HepG2 (cell line): ENCODE measurements at regions not wholly inside any gene's neighbourhood (a gene's known extent, or its start where the extent isn't known, plus 50 kb on each side); places are given as distances from the start of the nearest gene placed in this dataset.

Source experiments
- ATAC-seq: fragments of 200-7000 bp; cut with Tn5 transposase; 3 replicates; pipeline ENCODE4 v1.9.1; 2020; ENCODE audit warnings: mild to moderate bottlenecking, moderate library complexity
- BruUV-seq: library from RNA; stranded (reverse); fragments of 400-500 nt; replicated peaks from 2 replicates; lab custom pipeline; 2021; lab: Mats Ljungman, UMichigan
- CTCF ChIA-PET: fragments of 300-600 bp; formaldehyde crosslinking; extraction: SDS; loops from one replicate; lab custom pipeline; 2021; ENCODE audit warnings: low total read pairs, inconsistent platforms, low intra/inter-chr PET ratio; lab: Yijun Ruan, JAX
- POLR2A ChIA-PET: fragments of 350-600 bp; sonication (Branson Sonifier 250); formaldehyde crosslinking; loops from one replicate; lab custom pipeline; 2020; ENCODE audit warnings: antibody characterized with exemption, inconsistent platforms; lab: Yijun Ruan, JAX
- DNase-seq: peaks from one replicate; pipeline ENCODE4 v3.0.0-alpha.2; 2015; ENCODE audit warnings: low spot score
- FAIRE-seq: peaks from 3 replicates; lab custom pipeline; 2011; peaks lifted over from hg19 to GRCh38; lab: Jason Lieb, UNC
- H2AFZ ChIP-seq: one replicate; pipeline ENCODE4 v1.6.1; 2011; ENCODE audit warnings: low read length, inconsistent platforms
- H3K27ac ChIP-seq: fragments of 300-600 bp; 3 replicates; pipeline ENCODE4 v1.8.0; 2011; ENCODE audit warnings: mixed run types, mild to moderate bottlenecking, mixed read lengths, low read length, inconsistent platforms; ENCODE audit not compliant: insufficient read depth; ENCODE audit errors: extremely low read length
- H3K27me3 ChIP-seq, 2 experiments: fragments of 200-600 bp in 1 of 2; 2 replicates in 1 of 2; 3 replicates in 1 of 2; pipeline versions ENCODE4 v1.6.0 to v1.8.0; 2011; ENCODE audit warnings: low read length in 2 of 2, mild to moderate bottlenecking in 2 of 2, moderate library complexity in 2 of 2, inconsistent platforms in 1 of 2; ENCODE audit not compliant: insufficient read depth in 2 of 2, control insufficient read depth in 1 of 2
- H3K36me3 ChIP-seq, 2 experiments: fragments of 200-600 bp in 1 of 2; replicated peaks in 1 of 2; 2 replicates in 1 of 2; 3 replicates in 1 of 2; pipeline versions ENCODE4 v1.5.1 to v1.8.0; 2011; ENCODE audit warnings: low read length in 2 of 2, inconsistent platforms in 1 of 2; ENCODE audit not compliant: insufficient read depth in 2 of 2, control insufficient read depth in 1 of 2
- H3K4me1 ChIP-seq: 2 replicates; pipeline ENCODE4 v1.5.1; 2012; ENCODE audit warnings: low read length, inconsistent platforms; ENCODE audit not compliant: insufficient read depth
- H3K4me2 ChIP-seq: 2 replicates; pipeline ENCODE4 v1.6.0; 2011; ENCODE audit warnings: low read depth, low read length, inconsistent platforms
- H3K4me3 ChIP-seq, 3 experiments: fragments of 200-600 bp in 1 of 3; sonication (generic), shearing (Covaris generic) in 1 of 3; replicated peaks in 1 of 3; 2 replicates each; pipeline ENCODE4 v1.5.1; 2011 to 2016; ENCODE audit warnings: low read length in 3 of 3, inconsistent platforms in 2 of 3, low read depth in 2 of 3, mild to moderate bottlenecking in 2 of 3, control low read depth in 1 of 3, mixed read lengths in 1 of 3; ENCODE audit not compliant: insufficient read depth in 1 of 3
- H3K79me2 ChIP-seq: one replicate; pipeline ENCODE4 v1.6.1; 2011; ENCODE audit warnings: low read length, inconsistent platforms; ENCODE audit not compliant: insufficient read depth
- H3K9ac ChIP-seq: 2 replicates; pipeline ENCODE4 v1.6.0; 2011; ENCODE audit warnings: mild to moderate bottlenecking, low read depth, low read length, inconsistent platforms; ENCODE audit not compliant: insufficient read depth
- H3K9me3 ChIP-seq: 2 replicates; pipeline ENCODE4 v1.5.1; 2012; ENCODE audit warnings: mild to moderate bottlenecking, low read length
- H4K20me1 ChIP-seq: 2 replicates; pipeline ENCODE4 v1.6.0; 2011; ENCODE audit warnings: inconsistent platforms, mild to moderate bottlenecking, low read length, moderate library complexity; ENCODE audit not compliant: insufficient read depth
- KDM1A ChIP-seq: IDR thresholded peaks from 2 replicates; pipeline ENCODE4 v1.6.1; 2016; ENCODE audit warnings: missing compliant biosample characterization
- KLF15 ChIP-seq: sonication (generic); formaldehyde crosslinking; IDR thresholded peaks from 2 replicates; pipeline ENCODE4 v1.8.1; 2023; ENCODE audit warnings: borderline replicate concordance, mild to moderate bottlenecking, inconsistent platforms, missing genetic modification reagents, mixed read lengths
- MYNN ChIP-seq: sonication (generic); formaldehyde crosslinking; IDR thresholded peaks from 2 replicates; pipeline ENCODE4 v1.4.0; 2020; ENCODE audit warnings: mild to moderate bottlenecking, low read depth, missing genetic modification reagents
- NR2F1 ChIP-seq, 2 experiments: fragments of 450-650 bp in 1 of 2; formaldehyde crosslinking in 1 of 2; IDR thresholded peaks; 2 replicates each; pipeline versions ENCODE4 v1.5.0 to v1.6.1; 2016 to 2020; ENCODE audit warnings: mild to moderate bottlenecking in 1 of 2, missing compliant biosample characterization in 1 of 2, missing genetic modification reagents in 1 of 2, moderate library complexity in 1 of 2
- RARG ChIP-seq: sonication (generic); formaldehyde crosslinking; IDR thresholded peaks from 2 replicates; pipeline ENCODE4 v1.4.0; 2020; ENCODE audit warnings: low read depth, mild to moderate bottlenecking, missing genetic modification reagents
- ZNF484 ChIP-seq: sonication (generic); formaldehyde crosslinking; IDR thresholded peaks from 2 replicates; pipeline ENCODE4 v1.5.1; 2020; ENCODE audit warnings: mild to moderate bottlenecking, low read depth, missing genetic modification reagents, borderline replicate concordance
- ZNF737 ChIP-seq: sonication (generic); formaldehyde crosslinking; IDR thresholded peaks from 2 replicates; pipeline ENCODE4 v1.5.0; 2020; ENCODE audit warnings: missing genetic modification reagents, mild to moderate bottlenecking, borderline replicate concordance
- ZNF747 ChIP-seq: sonication (generic); formaldehyde crosslinking; IDR thresholded peaks from 2 replicates; pipeline ENCODE4 v1.8.1; 2023; ENCODE audit warnings: missing genetic modification reagents, mild to moderate bottlenecking, borderline replicate concordance
- WGBS: methylation state at CpG from one replicate; pipeline ENCODE4 v1.1.6; 2017; ENCODE audit warnings: low lambda C conversion rate; 5-methylcytosine and 5-hydroxymethylcytosine counted together
- in situ Hi-C: cut with HindIII; loops from 2 replicates; pipeline ENCODE4 v1.10.0; 2017; ENCODE audit warnings: low pct_unique_long_range_greater_than_20kb; ENCODE audit not compliant: extremely low pct_ligation_motif_present
- intact Hi-C: fragments of 100-400 bp; cut with micrococcal nuclease; formaldehyde crosslinking; loops from one replicate; pipeline ENCODE4 v1.10.0; 2022; ENCODE audit not compliant: unreplicated experiment
- TF ChIP-seq, protein P1 (sequence below): sonication (generic); formaldehyde crosslinking; IDR thresholded peaks from 2 replicates; pipeline ENCODE4 v1.8.0; 2022; ENCODE audit warnings: missing genetic modification reagents, mild to moderate bottlenecking, borderline replicate concordance
- TF ChIP-seq, protein P2 (sequence below): sonication (generic); formaldehyde crosslinking; IDR thresholded peaks from 2 replicates; pipeline ENCODE4 v1.4.0; 2020; ENCODE audit warnings: mild to moderate bottlenecking, missing genetic modification reagents

DNA sequence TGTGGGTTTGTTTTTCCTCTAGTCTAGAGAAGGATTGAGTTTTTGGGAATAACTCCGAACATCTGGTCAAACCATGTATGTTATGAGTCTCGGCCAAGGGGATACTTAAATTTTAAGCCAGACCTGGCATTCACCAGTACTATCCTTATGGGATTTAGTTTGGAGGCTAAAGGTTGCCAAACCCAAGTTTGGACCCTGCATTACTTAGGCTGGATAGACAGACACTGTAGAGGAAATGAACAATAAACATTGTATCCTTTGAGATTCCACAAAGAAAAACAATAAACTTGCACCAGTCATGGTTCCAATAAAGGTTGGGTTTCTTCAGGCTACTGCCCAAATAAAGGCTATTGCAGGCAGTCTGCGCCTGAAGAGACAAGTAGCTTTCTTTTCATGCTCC, 296.7 kb upstream of the MEF2C start:
- Histone ChIP-seq H3K4me1 (no peaks in the 10 kb centered on the region), H3K27me3 (no peaks in the 10 kb centered on the region), H3K4me2 (no peak overlapping the region), H2AFZ (no peak overlapping the region), H3K9ac (no peak overlapping the region), H3K27ac (no peak overlapping the region), H3K9me3 (peaks cover 11% of the 10 kb centered on the region; the same call in 1 of the 2 replicates), H3K79me2 (no peaks in the 10 kb centered on the region), H4K20me1 (no peaks in the 10 kb centered on the region), H3K4me3 (no peak overlapping the region), H3K36me3 (no peaks in the 10 kb centered on the region)
- ChIA-PET POLR2A (no interaction called here), CTCF (no interaction called here)
- intact Hi-C loops: no loop called here
- no peak for DNase-seq
- TF ChIP-seq ZNF747 (CRISPR knock-in tag): no peak
- no peak for TF ChIP-seq KDM1A (CRISPR knock-in tag)
- TF ChIP-seq, protein P1, sequence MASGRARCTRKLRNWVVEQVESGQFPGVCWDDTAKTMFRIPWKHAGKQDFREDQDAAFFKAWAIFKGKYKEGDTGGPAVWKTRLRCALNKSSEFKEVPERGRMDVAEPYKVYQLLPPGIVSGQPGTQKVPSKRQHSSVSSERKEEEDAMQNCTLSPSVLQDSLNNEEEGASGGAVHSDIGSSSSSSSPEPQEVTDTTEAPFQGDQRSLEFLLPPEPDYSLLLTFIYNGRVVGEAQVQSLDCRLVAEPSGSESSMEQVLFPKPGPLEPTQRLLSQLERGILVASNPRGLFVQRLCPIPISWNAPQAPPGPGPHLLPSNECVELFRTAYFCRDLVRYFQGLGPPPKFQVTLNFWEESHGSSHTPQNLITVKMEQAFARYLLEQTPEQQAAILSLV (CRISPR knock-in tag): no peak
- TF ChIP-seq ZNF484 (CRISPR knock-in tag): no peak
- no peak for TF ChIP-seq MYNN (CRISPR knock-in tag)
- no peak for TF ChIP-seq NR2F1 (CRISPR knock-in tag; IDR thresholded peaks at IDR 0.05)
- no peak for TF ChIP-seq RARG (CRISPR knock-in tag)
- no peak for TF ChIP-seq KLF15 (CRISPR knock-in tag)
- TF ChIP-seq ZNF737 (CRISPR knock-in tag): no peak
- TF ChIP-seq, protein P2, sequence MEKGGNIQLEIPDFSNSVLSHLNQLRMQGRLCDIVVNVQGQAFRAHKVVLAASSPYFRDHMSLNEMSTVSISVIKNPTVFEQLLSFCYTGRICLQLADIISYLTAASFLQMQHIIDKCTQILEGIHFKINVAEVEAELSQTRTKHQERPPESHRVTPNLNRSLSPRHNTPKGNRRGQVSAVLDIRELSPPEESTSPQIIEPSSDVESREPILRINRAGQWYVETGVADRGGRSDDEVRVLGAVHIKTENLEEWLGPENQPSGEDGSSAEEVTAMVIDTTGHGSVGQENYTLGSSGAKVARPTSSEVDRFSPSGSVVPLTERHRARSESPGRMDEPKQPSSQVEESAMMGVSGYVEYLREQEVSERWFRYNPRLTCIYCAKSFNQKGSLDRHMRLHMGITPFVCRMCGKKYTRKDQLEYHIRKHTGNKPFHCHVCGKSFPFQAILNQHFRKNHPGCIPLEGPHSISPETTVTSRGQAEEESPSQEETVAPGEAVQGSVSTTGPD (CRISPR knock-in tag): no peak
- in situ Hi-C loops: no loop called here
- BruUV-seq: no TSS peak
- WGBS: 2% methylated on average over 3 of the region's 3 CpGs
- no peak for ATAC-seq
- no peak for FAIRE-seq
